K562 (cell line): ENCODE measurements at regions not wholly inside any gene's neighbourhood (a gene's known extent, or its start where the extent isn't known, plus 50 kb on each side); places are given as distances from the start of the nearest gene placed in this dataset.

Experiments
- ATAC-seq: fragments of 200-7000 bp; cut with Tn5 transposase; 3 replicates; pipeline ENCODE4 v1.9.1; 2020; ENCODE audit warnings: moderate library complexity
- BruUV-seq: library from RNA; stranded (reverse); fragments of 400-500 nt; replicated peaks from 2 replicates; lab custom pipeline; 2021; lab: Mats Ljungman, UMichigan
- CTCF ChIA-PET: fragments of 300-600 bp; formaldehyde crosslinking; extraction: SDS; loops from one replicate; lab custom pipeline; 2021; ENCODE audit warnings: low intra/inter-chr PET ratio; lab: Yijun Ruan, JAX
- POLR2A ChIA-PET: fragments of 300-600, 350-650 bp; sonication (Branson Sonifier 250); formaldehyde crosslinking; extraction: SDS; loops from one replicate; lab custom pipeline; 2021; ENCODE audit warnings: antibody characterized with exemption, inconsistent platforms; lab: Yijun Ruan, JAX
- DNase-seq, 4 experiments: peaks; one replicate each; pipeline versions ENCODE4 v3.0.0 to v3.0.0-alpha.2; 2011 to 2018; ENCODE audit warnings: low spot score in 3 of 4, mixed read lengths in 3 of 4; ENCODE audit errors: extremely low read depth in 1 of 4
- FAIRE-seq: peaks from 2 replicates; lab custom pipeline; 2011; peaks lifted over from hg19 to GRCh38; lab: Jason Lieb, UNC
- H2AFZ ChIP-seq: 2 replicates; pipeline ENCODE4 v1.6.0; 2011; ENCODE audit warnings: low read depth, low read length, control low read depth, inconsistent platforms
- H3K27ac ChIP-seq: fragments of 200-600 bp; 3 replicates; pipeline ENCODE4 v1.8.0; 2011; ENCODE audit warnings: low read depth, mild to moderate bottlenecking, control low read depth, inconsistent platforms, low read length, moderate library complexity, mixed read lengths; ENCODE audit errors: extremely low read depth
- H3K27me3 ChIP-seq, 2 experiments: fragments of 300-600 bp in 1 of 2; 2 replicates in 1 of 2; 3 replicates in 1 of 2; pipeline versions ENCODE4 v1.6.0 to v1.8.0; 2011; ENCODE audit warnings: inconsistent platforms in 2 of 2, low read length in 2 of 2, mild to moderate bottlenecking in 1 of 2, mixed read lengths in 1 of 2, moderate library complexity in 1 of 2; ENCODE audit not compliant: control insufficient read depth in 2 of 2, insufficient read depth in 2 of 2
- H3K36me3 ChIP-seq: fragments of 300-600 bp; 3 replicates; pipeline ENCODE4 v1.8.0; 2011; ENCODE audit warnings: mild to moderate bottlenecking, low read length, inconsistent platforms; ENCODE audit not compliant: control insufficient read depth, insufficient read depth
- H3K4me1 ChIP-seq, 2 experiments: fragments of 200-600 bp in 1 of 2; replicated peaks in 1 of 2; 2 replicates in 1 of 2; 3 replicates in 1 of 2; pipeline versions ENCODE4 v1.5.1 to v1.8.0; 2011; ENCODE audit warnings: inconsistent platforms in 2 of 2, low read length in 2 of 2, mild to moderate bottlenecking in 1 of 2, mixed read lengths in 1 of 2, moderate library complexity in 1 of 2; ENCODE audit not compliant: control insufficient read depth in 2 of 2, insufficient read depth in 2 of 2
- H3K4me2 ChIP-seq: 2 replicates; pipeline ENCODE4 v1.6.1; 2011; ENCODE audit warnings: low read length, control low read depth, inconsistent platforms, mixed read lengths; ENCODE audit not compliant: insufficient read depth
- H3K4me3 ChIP-seq: fragments of 200-600 bp; sonication (generic), shearing (Covaris generic); 2 replicates; pipeline ENCODE4 v1.5.1; 2016; ENCODE audit warnings: control low read depth, inconsistent platforms
- H3K79me2 ChIP-seq: fragments of 200-600 bp; 3 replicates; pipeline ENCODE4 v1.8.0; 2011; ENCODE audit warnings: low read length, inconsistent platforms; ENCODE audit not compliant: control insufficient read depth, insufficient read depth
- H3K9ac ChIP-seq, 2 experiments: 2 replicates each; pipeline versions ENCODE4 v1.6.0 to v1.6.1; 2011; ENCODE audit warnings: low read depth in 2 of 2, low read length in 2 of 2, control low read depth in 1 of 2, inconsistent platforms in 1 of 2, mild to moderate bottlenecking in 1 of 2, mixed read lengths in 1 of 2; ENCODE audit not compliant: insufficient read depth in 1 of 2
- H3K9me1 ChIP-seq: one replicate; pipeline ENCODE4 v1.6.0; 2011; ENCODE audit warnings: inconsistent platforms, mild to moderate bottlenecking, low read length, moderate library complexity; ENCODE audit not compliant: control insufficient read depth, insufficient read depth
- H3K9me3 ChIP-seq: replicated peaks from 2 replicates; pipeline ENCODE4 v1.5.1; 2011; ENCODE audit warnings: low read depth, low read length, inconsistent platforms; ENCODE audit not compliant: control insufficient read depth, insufficient read depth
- H4K20me1 ChIP-seq: replicated peaks from 2 replicates; pipeline ENCODE4 v1.6.1; 2011; ENCODE audit warnings: low read length, inconsistent platforms, mixed read lengths; ENCODE audit not compliant: control insufficient read depth, insufficient read depth
- CBX1 ChIP-seq: sonication (generic); IDR thresholded peaks from 2 replicates; pipeline ENCODE4 v1.6.1; 2016; ENCODE audit warnings: antibody characterized with exemption, low read depth, mild to moderate bottlenecking
- CHD1 ChIP-seq: fragments of 200-600 bp; sonication (generic); IDR thresholded peaks from one replicate; pipeline ENCODE4 v1.6.1; 2012; ENCODE audit warnings: mild to moderate bottlenecking, moderate library complexity, low read length, inconsistent platforms
- EWSR1 ChIP-seq: fragments of 450-650 bp; IDR thresholded peaks from 2 replicates; pipeline ENCODE4 v1.6.1; 2018; ENCODE audit warnings: borderline replicate concordance, mild to moderate bottlenecking, low read depth, moderate library complexity; ENCODE audit not compliant: partially characterized antibody
- HMGN3 ChIP-seq: IDR thresholded peaks from 2 replicates; pipeline ENCODE4 v1.6.1; 2011; ENCODE audit warnings: borderline replicate concordance, low read depth, mild to moderate bottlenecking, mixed read lengths, low read length; ENCODE audit not compliant: insufficient read length; ENCODE audit errors: extremely low read depth
- LEF1 ChIP-seq: fragments of 450-650 bp; IDR thresholded peaks from 2 replicates; pipeline ENCODE4 v1.6.1; 2016; ENCODE audit warnings: mild to moderate bottlenecking
- MCM3 ChIP-seq: fragments of 450-650 bp; IDR thresholded peaks from 2 replicates; pipeline ENCODE4 v1.6.1; 2016
- MTA2 ChIP-seq: fragments of 450-650 bp; IDR thresholded peaks from 2 replicates; pipeline ENCODE4 v1.6.1; 2016; ENCODE audit warnings: low read depth
- NCOA6 ChIP-seq: fragments of 450-650 bp; IDR thresholded peaks from 2 replicates; pipeline ENCODE4 v1.6.1; 2017; ENCODE audit warnings: mild to moderate bottlenecking
- RBM17 ChIP-seq: fragments of 200-400 bp; formaldehyde crosslinking; IDR thresholded peaks from 2 replicates; pipeline ENCODE4 v1.6.1; 2017; ENCODE audit warnings: low read depth, mild to moderate bottlenecking, low read length, borderline replicate concordance
- WGBS: fragments of 100-300 bp; shearing (Covaris generic); methylation state at CpG from one replicate; pipeline ENCODE4 v1.1.6; 2016; ENCODE audit warnings: low coverage, mixed read lengths; ENCODE audit not compliant: insufficient coverage; ENCODE audit errors: missing lambda C conversion rate; 5-methylcytosine and 5-hydroxymethylcytosine counted together
- in situ Hi-C: fragments of 300-500 bp; cut with MboI; formaldehyde crosslinking; loops from 4 replicates; pipeline ENCODE4 v1.15.0; 2018; ENCODE audit warnings: inconsistent platforms, mixed read lengths
- intact Hi-C: fragments of 100-400 bp; cut with micrococcal nuclease; formaldehyde crosslinking; loops from 2 replicates; pipeline ENCODE4 v1.14.2; 2022

DNA sequence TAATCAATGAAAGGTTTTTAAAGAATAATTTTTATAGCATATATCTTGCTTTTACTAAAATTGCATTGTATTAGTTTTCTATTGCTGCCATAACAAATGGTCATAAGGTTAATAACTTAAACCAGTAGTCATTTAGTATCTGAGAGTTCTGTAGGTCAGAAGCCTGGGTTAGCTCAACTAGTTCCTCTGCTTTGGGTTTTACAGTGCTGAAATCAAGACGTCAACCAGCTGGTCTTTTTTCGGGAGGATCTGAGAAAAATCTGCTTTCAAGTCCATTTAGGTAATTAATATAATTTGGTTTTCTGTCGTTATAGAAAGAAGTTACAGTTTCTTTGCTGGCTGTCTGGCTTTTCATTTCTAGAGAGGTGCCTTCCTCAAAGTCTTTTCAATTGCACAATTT, 577.7 kb downstream of the MRPL39 start:
- DNase-seq (no peak), FAIRE-seq (no peak), ATAC-seq (no peak)
- Histone ChIP-seq H3K79me2 (no peaks in the 10 kb centered on the region), H3K4me1 (no peaks in the 10 kb centered on the region), H2AFZ (no peak overlapping the region), H3K9ac (no peak overlapping the region), H3K4me2 (no peak overlapping the region), H4K20me1 (no peaks in the 10 kb centered on the region), H3K27me3 (no peaks in the 10 kb centered on the region), H3K9me1 (no peaks in the 10 kb centered on the region), H3K4me3 (no peak overlapping the region), H3K27ac (no peak overlapping the region), H3K36me3 (no peaks in the 10 kb centered on the region), H3K9me3 (no peaks in the 10 kb centered on the region)
- ChIA-PET POLR2A (no interaction called here), CTCF (no interaction called here)
- no TSS peak for BruUV-seq
- in situ Hi-C loops = no loop called here
- intact Hi-C loops = no loop called here
- no peak for TF ChIP-seq MCM3
- TF ChIP-seq NCOA6 = no peak
- TF ChIP-seq MTA2 = no peak
- TF ChIP-seq EWSR1 = no peak
- TF ChIP-seq RBM17 = no peak
- TF ChIP-seq HMGN3 = no peak
- TF ChIP-seq LEF1 = no peak
- no peak for TF ChIP-seq CBX1
- WGBS = 1% methylated on average over 3 of the region's 3 CpGs

DNA sequence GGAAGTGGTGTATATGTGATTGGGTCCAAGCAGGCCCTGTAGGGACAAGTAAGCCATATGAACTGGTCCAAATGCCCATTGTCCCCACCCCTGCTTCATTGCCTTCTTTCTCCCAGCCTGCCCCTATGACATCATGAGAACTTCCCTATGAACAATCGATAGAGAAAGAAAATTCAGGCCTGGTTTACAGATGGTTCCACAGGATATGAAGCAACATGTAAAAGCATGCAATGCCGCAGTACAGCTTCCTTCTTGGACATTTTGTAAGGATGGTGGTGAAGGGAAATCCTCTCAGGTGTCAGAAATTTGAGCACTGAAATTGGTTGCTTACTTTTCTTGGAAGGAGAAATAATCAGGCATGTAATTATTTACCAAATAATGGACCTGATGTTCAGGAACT, 581.7 kb downstream of the MRPL39 start:
- no TSS peak for BruUV-seq
- H2AFZ ChIP-seq = no peak overlapping the region
- FAIRE-seq (no peak), DNase-seq (no peak), ATAC-seq (no peak)
- H3K27ac ChIP-seq = no peak overlapping the region
- no peak overlapping the region for H3K4me2 ChIP-seq
- TF ChIP-seq CHD1 = no peak
- intact Hi-C loops = no loop called here
- ChIA-PET POLR2A (no interaction called here), CTCF (no interaction called here)
- no peaks in the 10 kb centered on the region for H4K20me1 ChIP-seq
- H3K9me1 ChIP-seq = no peaks in the 10 kb centered on the region
- H3K4me1 ChIP-seq = no peaks in the 10 kb centered on the region
- H3K36me3 ChIP-seq = no peaks in the 10 kb centered on the region
- no peaks in the 10 kb centered on the region for H3K9me3 ChIP-seq
- WGBS = 0% methylated on average over 2 of the region's 2 CpGs
- H3K27me3 ChIP-seq = no peaks in the 10 kb centered on the region
- no peak overlapping the region for H3K9ac ChIP-seq
- no peak overlapping the region for H3K4me3 ChIP-seq
- H3K79me2 ChIP-seq = no peaks in the 10 kb centered on the region
- in situ Hi-C loops = no loop called here
